Heart right ventricle (tissue), 16 donors: ENCODE measurements at regions not wholly inside any gene's neighbourhood (a gene's known extent, or its start where the extent isn't known, plus 50 kb on each side); places are given as distances from the start of the nearest gene placed in this dataset.

Source experiments
- ATAC-seq, 8 donors: fragments of 200-7000 bp; cut with Tn5 transposase; one replicate each; pipeline ENCODE4 v1.9.1; 2020; ENCODE audit warnings: mild to moderate bottlenecking in 8 of 8, moderate library complexity in 8 of 8, moderate number of reproducible peaks in 1 of 8
- DNase-seq, 2 donors: peaks; one replicate each; pipeline ENCODE4 v3.0.0-alpha.2; 2020
- H3K27ac ChIP-seq, 10 donors: fragments of 200-600 bp; sonication (generic) in 2 of 10; one replicate each; pipeline versions ENCODE4 v1.5.0 to v1.8.0; 2020 to 2022; ENCODE audit warnings: mild to moderate bottlenecking in 3 of 10
- H3K27me3 ChIP-seq, 7 donors: fragments of 200-600 bp; one replicate each; pipeline ENCODE4 v1.8.0; 2021 to 2022; ENCODE audit warnings: mild to moderate bottlenecking in 2 of 7
- H3K36me3 ChIP-seq, 9 donors: fragments of 200-600 bp; sonication (generic) in 1 of 9; one replicate each; pipeline versions ENCODE4 v1.5.0 to v1.8.0; 2020 to 2022; ENCODE audit warnings: mild to moderate bottlenecking in 2 of 9
- H3K4me1 ChIP-seq, 9 donors: fragments of 200-600 bp; sonication (generic) in 1 of 9; one replicate each; pipeline versions ENCODE4 v1.5.0 to v1.8.0; 2020 to 2022; ENCODE audit warnings: mild to moderate bottlenecking in 4 of 9
- H3K4me3 ChIP-seq, 10 donors: fragments of 200-600 bp; sonication (generic) in 2 of 10; one replicate each; pipeline versions ENCODE4 v1.5.0 to v1.8.0; 2020 to 2022; ENCODE audit warnings: mild to moderate bottlenecking in 7 of 10, moderate library complexity in 2 of 10
- H3K9me3 ChIP-seq, 11 donors: fragments of 200-600 bp in 10 of 11; sonication (generic) in 2 of 11; one replicate each; pipeline versions ENCODE4 v1.5.0 to v1.8.0; 2013 to 2022; ENCODE audit warnings: mild to moderate bottlenecking in 2 of 11, control low read depth in 1 of 11, moderate library complexity in 1 of 11
- WGBS, 2 donors: extraction: QIAGEN DNeasy Blood & Tissue Kit; methylation state at CpG; one replicate each; pipeline ENCODE4 v1.1.7; 2013; ENCODE audit warnings: inconsistent platforms in 1 of 2; 5-methylcytosine and 5-hydroxymethylcytosine counted together
- intact Hi-C, 10 donors: fragments of 100-400 bp; cut with DNase I; formaldehyde crosslinking; loops; one replicate each; pipeline versions ENCODE4 v1.11.1 to v1.14.2; 2022
- TF ChIP-seq, protein P1 (sequence below), 9 donors: fragments of 200-600 bp; sonication (generic) in 2 of 9; IDR thresholded peaks; one replicate each; pipeline versions ENCODE4 v1.5.0 to v1.8.0; 2021 to 2022; ENCODE audit warnings: antibody characterized with exemption in 9 of 9, mild to moderate bottlenecking in 5 of 9, moderate library complexity in 1 of 9
- donor health status: Arrhythmogenic right ventricular cardiomyopathy.
- donor health status: ischemic (EF 13 %, LVEDD 7.1; RV severe dilation, severe dysfunction).
- donor health status: healthy with polysubstance abuse.
- donor health status: DM: no; HTN: yes; CAD: no.
- donor health status: DM: no; HTN: no; CAD: no.
- donor health status: ischemic (EF 25% LVEDD 6.9; RV normal size, moderate dysfunction).
- donor health status: ischemic (EF 25% LVEDD 5.7; RV mildly dilated, moderate dysfunction).
- donor health status: healthy.
- donor health status: DM: yes; HTN: yes; CAD: no.
- donor health status: Ischemic cardiomyopathy.
- donor health status: ischemic (EF 35%, LVEDD 5.7; RV mildly dilated, moderate dysfunction).
- donor health status: nonischemic (EF 11% LVEDD 7.7; RV severe dilation, severe dysfunction).
- donor health status: DM: yes; HTN: yes; CAD: no.
- donor health status: PGD.
- donor health status: ischemic (EF 29% LVEDD 5.4; RV normal size, mild dysfunction).
- donor health status: nonischemic (EF 23%, LVEDD 6.1; RV moderate dilation, normal function).

DNA sequence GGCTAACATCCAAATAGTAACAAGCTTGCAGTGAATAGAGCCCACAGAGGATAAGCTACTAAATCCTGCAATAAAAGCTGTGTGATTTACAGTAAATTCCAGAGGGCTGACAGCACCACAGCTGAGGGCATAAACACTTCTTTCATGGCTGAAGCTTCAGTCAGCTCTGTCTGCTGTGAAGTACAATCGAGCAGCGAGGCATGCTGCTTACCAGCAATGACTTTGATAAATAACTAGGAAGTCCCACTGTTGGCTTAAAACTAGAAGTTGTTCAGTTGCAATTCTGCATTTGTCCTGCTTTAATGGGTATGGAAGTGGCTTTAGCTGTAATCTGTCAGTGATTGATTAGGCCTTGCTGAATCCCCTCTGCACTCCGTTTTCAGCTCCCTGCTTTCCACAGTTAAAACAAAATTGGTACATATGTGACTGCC, 65.2 kb upstream of the FIGN start:
- H3K27ac ChIP-seq = peak overlapping the region in 5 of 10 donors; percentile 15 to 41 (median 34)
- no peaks in the 10 kb centered on the region for H3K9me3 ChIP-seq
- 33 to 41% methylated on average over 3 of the region's 3 CpGs for WGBS, 2 donors
- no peaks in the 10 kb centered on the region for H3K36me3 ChIP-seq
- peaks cover 0 to 33% (median 0%) of the 10 kb centered on the region in 9 donors for H3K4me1 ChIP-seq
- no peak for DNase-seq
- H3K4me3 ChIP-seq = no peak overlapping the region
- TF ChIP-seq, protein P1, sequence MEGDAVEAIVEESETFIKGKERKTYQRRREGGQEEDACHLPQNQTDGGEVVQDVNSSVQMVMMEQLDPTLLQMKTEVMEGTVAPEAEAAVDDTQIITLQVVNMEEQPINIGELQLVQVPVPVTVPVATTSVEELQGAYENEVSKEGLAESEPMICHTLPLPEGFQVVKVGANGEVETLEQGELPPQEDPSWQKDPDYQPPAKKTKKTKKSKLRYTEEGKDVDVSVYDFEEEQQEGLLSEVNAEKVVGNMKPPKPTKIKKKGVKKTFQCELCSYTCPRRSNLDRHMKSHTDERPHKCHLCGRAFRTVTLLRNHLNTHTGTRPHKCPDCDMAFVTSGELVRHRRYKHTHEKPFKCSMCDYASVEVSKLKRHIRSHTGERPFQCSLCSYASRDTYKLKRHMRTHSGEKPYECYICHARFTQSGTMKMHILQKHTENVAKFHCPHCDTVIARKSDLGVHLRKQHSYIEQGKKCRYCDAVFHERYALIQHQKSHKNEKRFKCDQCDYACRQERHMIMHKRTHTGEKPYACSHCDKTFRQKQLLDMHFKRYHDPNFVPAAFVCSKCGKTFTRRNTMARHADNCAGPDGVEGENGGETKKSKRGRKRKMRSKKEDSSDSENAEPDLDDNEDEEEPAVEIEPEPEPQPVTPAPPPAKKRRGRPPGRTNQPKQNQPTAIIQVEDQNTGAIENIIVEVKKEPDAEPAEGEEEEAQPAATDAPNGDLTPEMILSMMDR (IDR thresholded peaks at IDR 0.05) = no peak
- intact Hi-C loops = loop anchor here in 1 of 10 donors (5.0 to 10.0 kb wide), 2 partner anchors 64 to 326 kb away; partner anchors contain the start of gene FIGN
- peak in 4 of 8 donors; percentile 28 to 49 (median 40) for ATAC-seq
- no peaks in the 10 kb centered on the region for H3K27me3 ChIP-seq

DNA sequence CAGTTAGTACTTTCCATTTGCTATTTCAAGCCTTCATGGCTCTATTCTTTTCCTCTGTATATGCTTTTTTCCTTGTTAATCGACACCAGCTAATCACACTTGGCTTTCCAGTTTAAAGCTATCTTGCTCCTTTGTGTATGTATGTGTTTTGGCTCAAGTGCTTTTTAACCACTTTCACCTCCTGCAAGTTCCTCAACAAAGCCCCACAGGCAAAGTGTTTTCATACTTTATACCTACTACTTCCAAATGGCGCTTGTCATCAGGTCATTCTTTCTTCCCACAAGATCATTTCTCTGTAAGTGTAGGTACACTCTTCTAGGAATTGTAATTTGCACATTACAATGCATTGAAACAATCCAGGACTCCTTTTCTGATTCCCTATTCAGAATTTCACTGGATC, 64.0 kb upstream of the FIGN start:
- intact Hi-C loops = loop anchor here in 1 of 10 donors (5.0 to 10.0 kb wide), 2 partner anchors 63 to 325 kb away; partner anchors contain the start of gene FIGN
- no peak overlapping the region for H3K27ac ChIP-seq
- TF ChIP-seq, protein P1 (IDR thresholded peaks at IDR 0.05) = no peak

DNA sequence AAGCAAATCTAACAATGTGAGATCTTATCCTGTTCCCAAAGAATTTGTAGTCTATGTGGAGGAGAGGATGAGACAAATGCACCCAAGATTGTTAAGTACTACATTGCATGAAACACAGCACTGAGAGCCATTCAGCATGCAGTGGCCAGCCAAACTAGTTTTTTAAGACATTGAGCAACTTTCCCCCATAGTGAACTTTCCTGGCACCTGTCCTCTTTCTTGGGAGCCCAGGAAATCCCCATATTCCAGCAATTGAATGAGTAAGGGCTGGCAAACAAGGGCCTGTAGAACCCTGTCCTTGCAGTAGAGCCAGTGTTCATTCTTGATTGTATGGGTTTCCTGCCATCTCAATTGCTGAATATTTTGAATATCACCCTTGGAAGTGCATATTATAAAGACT, 58.8 kb upstream of the FIGN start:
- Histone ChIP-seq H3K9me3 (peaks cover 0 to 5% (median 0%) of the 10 kb centered on the region in 11 donors), H3K4me3 (no peak overlapping the region), H3K36me3 (no peaks in the 10 kb centered on the region), H3K4me1 (peaks cover 0 to 3% (median 0%) of the 10 kb centered on the region in 9 donors), H3K27me3 (no peaks in the 10 kb centered on the region), H3K27ac (no peak overlapping the region)
- TF ChIP-seq, protein P1 (IDR thresholded peaks at IDR 0.05) = no peak
- intact Hi-C loops = no loop called here
- DNase-seq = no peak
- ATAC-seq = no peak

More for the DNA sequence above, 64.0 kb upstream of the FIGN start:
- 53 to 58% methylated on average over 2 of the region's 2 CpGs for WGBS, 2 donors
- H3K36me3 ChIP-seq = no peaks in the 10 kb centered on the region
- no peaks in the 10 kb centered on the region for H3K9me3 ChIP-seq
- H3K4me1 ChIP-seq = peaks cover 0 to 33% (median 0%) of the 10 kb centered on the region in 9 donors
- no peak for DNase-seq
- ATAC-seq = no peak
- H3K4me3 ChIP-seq = no peak overlapping the region
- H3K27me3 ChIP-seq = no peaks in the 10 kb centered on the region
